HCT116 (cell line): ENCODE measurements at regions not wholly inside any gene's neighbourhood (a gene's known extent, or its start where the extent isn't known, plus 50 kb on each side); places are given as distances from the start of the nearest gene placed in this dataset.

ENCODE experiments used
- ATF3 ChIP-seq: IDR thresholded peaks from 2 replicates; pipeline ENCODE4 v1.6.1; 2012
- CEBPB ChIP-seq: IDR thresholded peaks from 2 replicates; pipeline ENCODE4 v1.6.1; 2012; ENCODE audit warnings: low read depth
- CTCF ChIP-seq, 3 experiments: fragments of 200-600 bp in 1 of 3; sonication (generic) in 1 of 3; IDR thresholded peaks in 2 of 3; conservative IDR thresholded peaks in 1 of 3; 2 replicates each; pipeline ENCODE4 v1.5.1; 2012 to 2017; ENCODE audit warnings: low read depth in 2 of 3, low read length in 2 of 3, antibody characterized with exemption in 1 of 3, borderline replicate concordance in 1 of 3, control low read depth in 1 of 3, mild to moderate bottlenecking in 1 of 3, mixed read lengths in 1 of 3, mixed run types in 1 of 3, moderate library complexity in 1 of 3; ENCODE audit not compliant: insufficient read depth in 1 of 3
- ELF1 ChIP-seq: IDR thresholded peaks from 2 replicates; pipeline ENCODE4 v1.6.1; 2012; ENCODE audit warnings: low read depth, borderline replicate concordance
- EZH2phosphoT487 ChIP-seq: fragments of 200-600 bp; IDR thresholded peaks from 2 replicates; pipeline ENCODE4 v1.6.1; 2018; ENCODE audit warnings: antibody characterized with exemption, borderline replicate concordance
- MAX ChIP-seq: IDR thresholded peaks from 2 replicates; pipeline ENCODE4 v1.6.1; 2012
- POLR2A ChIP-seq: IDR thresholded peaks from 2 replicates; pipeline ENCODE4 v1.7.0; 2011; ENCODE audit warnings: borderline replicate concordance; ENCODE audit not compliant: insufficient read depth, insufficient read length; ENCODE audit errors: extremely low read depth
- RAD21 ChIP-seq: IDR thresholded peaks from 2 replicates; pipeline ENCODE4 v1.6.1; 2012; ENCODE audit warnings: low read depth, mild to moderate bottlenecking
- REST ChIP-seq: IDR thresholded peaks from 2 replicates; pipeline ENCODE4 v1.6.1; 2012; ENCODE audit warnings: low read depth
- SP1 ChIP-seq: IDR thresholded peaks from 2 replicates; pipeline ENCODE4 v1.6.1; 2012; ENCODE audit warnings: low read depth
- SRF ChIP-seq: IDR thresholded peaks from 2 replicates; pipeline ENCODE4 v1.6.1; 2012; ENCODE audit warnings: low read depth
- ZNF274 ChIP-seq: fragments of 200-500 bp; sonication (Bioruptor generic); IDR thresholded peaks from 2 replicates; pipeline ENCODE4 v1.6.1; 2014; ENCODE audit warnings: mild to moderate bottlenecking, low read depth, low read length, inconsistent platforms

DNA sequence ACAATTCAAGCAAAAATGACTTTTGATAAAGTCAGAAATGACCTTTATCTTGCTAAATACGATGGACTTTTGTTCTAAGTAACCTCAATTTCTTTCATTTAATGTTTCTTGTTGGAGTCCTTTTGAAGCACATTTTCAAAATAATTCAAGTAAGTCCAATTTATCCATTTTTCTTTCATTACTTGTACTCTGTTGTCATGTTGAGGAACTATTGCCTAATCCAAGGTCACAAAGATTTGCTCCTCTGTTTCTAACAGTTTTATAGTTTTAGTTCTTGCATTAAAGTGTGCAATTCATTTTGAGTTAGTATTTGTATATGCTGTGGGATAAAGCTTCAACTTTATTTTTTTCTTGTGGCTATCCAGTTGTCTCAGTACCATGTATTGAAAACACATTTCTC lies 66.7 kb downstream of the CCER1 start:
- TF ChIP-seq EZH2phosphoT487: no peak
- TF ChIP-seq POLR2A: no peak
- TF ChIP-seq CTCF (IDR thresholded peaks at IDR 0.05 in 2 of 3, conservative IDR thresholded peaks at IDR 0.05 in 1 of 3; ENCODE audit: borderline replicate concordance in 1 of 3, insufficient read depth in 1 of 3, low read depth in 2 of 3, low read length in 2 of 3): no peak
- TF ChIP-seq SRF: no peak
- TF ChIP-seq RAD21: no peak
- TF ChIP-seq ZNF274: no peak
- TF ChIP-seq ELF1: no peak
- no peak for TF ChIP-seq CEBPB
- TF ChIP-seq ATF3: no peak
- TF ChIP-seq REST: no peak
- TF ChIP-seq MAX: no peak
- TF ChIP-seq SP1: no peak
